HFFc6 (cell line): ENCODE measurements at regions not wholly inside any gene's neighbourhood (a gene's known extent, or its start where the extent isn't known, plus 50 kb on each side); places are given as distances from the start of the nearest gene placed in this dataset.

Experiments
- DNase-seq: peaks from one replicate; pipeline ENCODE4 v3.0.0-alpha.2; 2018
- H3K27ac Mint-ChIP-seq: 2 replicates; pipeline ENCODE4 v1.8.0; 2020; ENCODE audit warnings: mild to moderate bottlenecking, mixed read lengths
- H3K27me3 Mint-ChIP-seq: 2 replicates; pipeline ENCODE4 v1.8.0; 2021; ENCODE audit warnings: mild to moderate bottlenecking, moderate library complexity, mixed read lengths; ENCODE audit not compliant: insufficient read depth
- H3K36me3 Mint-ChIP-seq: 2 replicates; pipeline ENCODE4 v1.8.0; 2021; ENCODE audit warnings: low read depth, mixed read lengths
- H3K4me1 Mint-ChIP-seq: 2 replicates; pipeline ENCODE4 v1.8.0; 2020; ENCODE audit warnings: low read depth, mixed read lengths
- H3K4me3 Mint-ChIP-seq: 2 replicates; pipeline ENCODE4 v1.8.0; 2020; ENCODE audit warnings: mild to moderate bottlenecking, moderate library complexity, mixed read lengths
- H3K9me3 Mint-ChIP-seq: 2 replicates; pipeline ENCODE4 v1.8.0; 2020; ENCODE audit warnings: mild to moderate bottlenecking, mixed read lengths
- TF ChIP-seq, protein P1 (sequence below): fragments of 200-600 bp; sonication (generic); IDR thresholded peaks from 2 replicates; pipeline ENCODE4 v1.5.0; 2021; ENCODE audit warnings: antibody characterized with exemption, mild to moderate bottlenecking

GRCh38 chr10:8403711-8404371 lies 349.4 kb downstream of the GATA3 start:
- no peak overlapping the region for H3K27ac Mint-ChIP-seq

DNA sequence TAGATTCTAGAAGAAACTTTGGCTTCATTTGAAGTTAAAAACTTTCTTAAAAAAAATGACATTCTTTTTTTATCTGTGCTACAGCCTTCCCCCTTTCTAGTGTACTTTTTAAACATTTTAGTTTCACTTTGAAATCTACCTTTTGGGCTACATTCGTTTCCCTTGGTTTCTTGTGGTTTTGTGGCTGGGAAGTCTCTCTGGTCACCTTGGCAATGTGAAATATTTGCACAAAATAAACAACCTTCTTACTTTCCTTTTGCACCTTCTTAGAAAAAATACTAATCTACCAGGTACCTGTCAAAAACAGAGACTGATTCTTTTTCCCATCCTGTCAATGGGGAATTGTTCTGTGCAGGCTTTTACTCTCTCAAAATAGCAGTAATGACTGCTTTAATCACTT lies 350.2 kb downstream of the GATA3 start:
- Mint-ChIP-seq H3K4me1 (no peaks in the 10 kb centered on the region), H3K27ac (no peak overlapping the region), H3K27me3 (no peaks in the 10 kb centered on the region), H3K9me3 (peaks cover 56% of the 10 kb centered on the region), H3K4me3 (no peak overlapping the region), H3K36me3 (no peaks in the 10 kb centered on the region)
- no peak for DNase-seq
- TF ChIP-seq, protein P1, sequence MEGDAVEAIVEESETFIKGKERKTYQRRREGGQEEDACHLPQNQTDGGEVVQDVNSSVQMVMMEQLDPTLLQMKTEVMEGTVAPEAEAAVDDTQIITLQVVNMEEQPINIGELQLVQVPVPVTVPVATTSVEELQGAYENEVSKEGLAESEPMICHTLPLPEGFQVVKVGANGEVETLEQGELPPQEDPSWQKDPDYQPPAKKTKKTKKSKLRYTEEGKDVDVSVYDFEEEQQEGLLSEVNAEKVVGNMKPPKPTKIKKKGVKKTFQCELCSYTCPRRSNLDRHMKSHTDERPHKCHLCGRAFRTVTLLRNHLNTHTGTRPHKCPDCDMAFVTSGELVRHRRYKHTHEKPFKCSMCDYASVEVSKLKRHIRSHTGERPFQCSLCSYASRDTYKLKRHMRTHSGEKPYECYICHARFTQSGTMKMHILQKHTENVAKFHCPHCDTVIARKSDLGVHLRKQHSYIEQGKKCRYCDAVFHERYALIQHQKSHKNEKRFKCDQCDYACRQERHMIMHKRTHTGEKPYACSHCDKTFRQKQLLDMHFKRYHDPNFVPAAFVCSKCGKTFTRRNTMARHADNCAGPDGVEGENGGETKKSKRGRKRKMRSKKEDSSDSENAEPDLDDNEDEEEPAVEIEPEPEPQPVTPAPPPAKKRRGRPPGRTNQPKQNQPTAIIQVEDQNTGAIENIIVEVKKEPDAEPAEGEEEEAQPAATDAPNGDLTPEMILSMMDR, result no peak

More at GRCh38 chr10:8403711-8404371, 349.4 kb downstream of the GATA3 start:
- no peaks in the 10 kb centered on the region for H3K27me3 Mint-ChIP-seq
- no peaks in the 10 kb centered on the region for H3K36me3 Mint-ChIP-seq
- H3K9me3 Mint-ChIP-seq, result peaks cover 62% of the 10 kb centered on the region
- H3K4me1 Mint-ChIP-seq, result no peaks in the 10 kb centered on the region
- H3K4me3 Mint-ChIP-seq, result no peak overlapping the region
- TF ChIP-seq, protein P1, result no peak
- DNase-seq, result no peak

GRCh38 chr10:8405596-8405995 lies 351.1 kb downstream of the GATA3 start:
- Mint-ChIP-seq H3K27me3 (no peaks in the 10 kb centered on the region), H3K36me3 (no peaks in the 10 kb centered on the region), H3K9me3 (peaks cover 60% of the 10 kb centered on the region), H3K27ac (no peak overlapping the region), H3K4me3 (no peak overlapping the region), H3K4me1 (no peaks in the 10 kb centered on the region)
- no peak for DNase-seq
- TF ChIP-seq, protein P1, result no peak

- DNase-seq, result no peak
- Mint-ChIP-seq H3K9me3 (peaks cover 55% of the 10 kb centered on the region), H3K36me3 (no peaks in the 10 kb centered on the region), H3K27ac (no peak overlapping the region), H3K27me3 (no peaks in the 10 kb centered on the region), H3K4me1 (no peaks in the 10 kb centered on the region), H3K4me3 (no peak overlapping the region)
- TF ChIP-seq, protein P1, result no peak
Observed at GRCh38 chr10:8407501-8408021, 353.1 kb downstream of the GATA3 start.

GRCh38 chr10:8410506-8410905 lies 356.0 kb downstream of the GATA3 start:
- Mint-ChIP-seq H3K4me3 (no peak overlapping the region), H3K27ac (no peak overlapping the region), H3K36me3 (no peaks in the 10 kb centered on the region), H3K9me3 (peaks cover 43% of the 10 kb centered on the region), H3K27me3 (no peaks in the 10 kb centered on the region), H3K4me1 (no peaks in the 10 kb centered on the region)
- no peak for DNase-seq
- TF ChIP-seq, protein P1, result no peak
